8988T (cell line): ENCODE measurements at regions not wholly inside any gene's neighbourhood (a gene's known extent, or its start where the extent isn't known, plus 50 kb on each side); places are given as distances from the start of the nearest gene placed in this dataset.
"Not testable (repeated sequence)": the region's sequence is repeated elsewhere in the genome, so short reads cannot be mapped to it uniquely, and the experiment has no call there.

ENCODE experiments used
- DNase-seq: peaks from one replicate; pipeline ENCODE4 v3.0.0; 2011

- no peak for DNase-seq
Measured at GRCh38 chr1:38658883-38659282, 200.7 kb downstream of the RRAGC start.

DNA sequence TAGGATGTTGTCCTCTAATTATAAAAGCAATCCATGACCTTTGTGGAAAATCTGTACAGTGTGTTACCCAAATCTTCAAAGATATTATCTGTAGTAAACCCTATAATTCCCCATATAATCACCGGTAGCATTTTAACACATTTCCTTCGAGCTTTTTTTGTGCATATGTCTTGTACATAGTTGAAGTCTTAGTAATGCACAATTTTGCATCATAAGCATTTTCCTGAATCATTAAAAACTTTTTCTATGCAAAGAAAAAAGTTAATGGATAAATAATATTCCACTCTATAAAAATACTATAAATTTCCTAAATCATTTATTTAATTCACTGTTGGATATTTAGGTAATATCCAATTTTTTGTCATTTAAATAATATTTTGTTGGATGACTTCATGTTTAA, 201.7 kb downstream of the RRAGC start:
- DNase-seq, result no peak

DNA sequence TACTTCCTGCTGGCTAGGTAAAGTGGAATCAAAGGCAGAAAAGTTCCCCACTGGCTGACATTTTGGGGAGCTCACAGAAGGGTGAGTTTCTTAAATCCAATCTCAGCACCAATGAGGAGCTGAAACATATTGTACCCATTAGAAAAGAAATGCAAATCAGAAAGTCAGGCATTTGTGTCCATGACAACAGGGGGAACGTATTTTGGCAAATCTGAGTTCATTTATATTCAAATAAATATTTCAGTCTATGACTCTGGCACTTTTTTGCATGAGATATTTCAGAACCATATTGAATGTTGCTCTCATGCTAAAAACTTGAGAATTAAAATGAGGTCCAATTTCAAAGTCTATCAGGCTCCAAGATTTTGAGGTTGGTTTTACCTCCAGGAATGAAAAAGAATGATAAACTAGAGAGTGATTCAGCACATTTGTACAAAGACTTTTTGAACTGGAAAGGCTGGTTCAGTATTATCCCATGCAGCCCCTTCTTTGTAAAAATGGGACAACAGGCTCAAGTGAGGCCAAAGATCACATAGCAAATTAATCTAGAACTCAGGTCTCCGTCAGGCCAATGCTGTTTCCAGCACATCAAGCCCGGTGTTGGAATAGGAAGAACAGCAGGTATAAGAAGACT, 202.2 kb downstream of the RRAGC start:
- DNase-seq, result no peak

GRCh38 chr1:38656726-38657125, 202.8 kb downstream of the RRAGC start:
- DNase-seq, result no peak

- DNase-seq, result no peak
Measured at GRCh38 chr1:38652217-38652616, 207.4 kb downstream of the RRAGC start.

DNA sequence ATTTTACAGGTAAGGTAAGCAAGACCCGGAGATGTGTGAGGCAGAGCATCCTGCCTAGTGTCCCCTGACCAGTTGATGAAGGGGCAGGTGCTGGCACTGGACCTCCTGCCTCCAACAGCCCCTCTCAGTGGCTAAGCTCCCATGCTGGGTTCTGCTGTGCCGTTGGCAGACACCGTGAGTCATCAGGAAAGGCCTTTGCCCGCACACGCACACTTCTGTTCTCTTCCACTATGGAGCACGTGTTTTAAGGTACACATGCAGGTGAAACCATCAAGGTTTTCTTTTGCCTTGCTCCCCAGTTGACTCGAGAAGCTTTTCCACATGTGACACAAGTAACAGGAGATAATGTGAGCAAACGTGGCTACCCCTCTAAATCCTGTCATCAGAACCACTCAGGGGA, 207.9 kb downstream of the RRAGC start:
- no peak for DNase-seq

- no peak for DNase-seq
Measured at GRCh38 chr1:38648417-38648816, 211.2 kb downstream of the RRAGC start.

DNA sequence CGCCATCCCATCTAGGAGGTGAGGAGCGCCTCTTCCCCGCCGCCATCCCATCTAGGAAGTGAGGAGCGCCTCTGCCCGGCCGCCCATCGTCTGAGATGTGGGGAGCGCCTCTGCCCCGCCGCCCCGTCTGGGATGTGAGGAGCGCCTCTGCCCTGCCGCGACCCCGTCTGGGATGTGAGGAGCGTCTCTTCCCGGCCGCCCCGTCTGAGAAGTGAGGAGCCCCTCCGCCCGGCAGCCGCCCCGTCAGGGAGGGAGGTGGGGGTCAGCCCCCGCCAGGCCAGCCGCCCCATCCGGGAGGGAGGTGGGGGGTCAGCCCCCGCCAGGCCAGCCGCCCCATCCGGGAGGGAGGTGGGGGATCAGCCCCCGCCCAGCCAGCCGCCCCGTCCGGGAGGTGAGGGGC, 212.2 kb downstream of the RRAGC start:
- DNase-seq, result not testable (repeated sequence)

DNA sequence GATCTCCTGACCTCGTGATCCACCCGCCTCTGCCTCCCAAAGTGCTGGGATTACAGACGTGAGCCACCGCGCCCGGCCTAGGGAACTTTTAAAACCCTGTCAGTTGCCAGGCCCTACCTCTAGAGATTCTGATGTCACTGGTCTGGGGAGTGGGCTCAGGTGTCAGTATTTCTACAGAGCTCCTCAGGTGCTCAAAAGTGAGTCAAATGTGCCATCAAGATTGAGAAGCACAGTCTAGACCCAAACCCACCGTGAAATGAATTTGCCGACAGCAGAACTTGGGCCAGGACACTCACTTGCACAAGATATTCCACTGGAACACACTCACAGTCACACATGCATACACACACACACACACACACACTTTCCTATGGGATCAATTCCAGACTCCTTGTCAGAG, 215.5 kb downstream of the RRAGC start:
- DNase-seq, result no peak

GRCh38 chr1:38641661-38642060, 217.9 kb downstream of the RRAGC start:
- no peak for DNase-seq

- no peak for DNase-seq
Measured at GRCh38 chr1:38640371-38640770, 219.2 kb downstream of the RRAGC start.

GRCh38 chr1:38628241-38628640, 231.3 kb downstream of the RRAGC start:
- DNase-seq, result no peak

DNA sequence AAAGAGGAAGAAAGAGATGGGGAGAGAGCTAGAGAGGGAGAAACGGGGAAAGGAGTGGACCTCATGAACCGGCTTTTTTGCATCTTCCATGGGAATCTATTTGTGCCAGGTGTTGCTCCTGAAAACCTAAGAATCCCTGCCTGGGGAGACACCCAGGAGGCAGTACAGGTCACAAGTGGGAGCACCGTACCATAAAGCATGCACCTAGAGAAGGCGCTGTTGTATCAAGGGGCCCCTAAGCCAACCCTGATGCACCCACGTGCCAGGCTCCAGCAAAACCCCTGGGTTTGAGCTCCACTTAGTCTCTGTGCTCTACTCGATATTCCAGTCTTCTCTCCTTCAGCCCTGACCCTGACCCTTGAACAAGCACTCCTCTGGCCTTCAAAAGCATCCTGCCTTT, 233.6 kb downstream of the RRAGC start:
- DNase-seq, result no peak

- DNase-seq, result no peak
Measured at GRCh38 chr1:38624336-38625039, 235.1 kb downstream of the RRAGC start.

DNA sequence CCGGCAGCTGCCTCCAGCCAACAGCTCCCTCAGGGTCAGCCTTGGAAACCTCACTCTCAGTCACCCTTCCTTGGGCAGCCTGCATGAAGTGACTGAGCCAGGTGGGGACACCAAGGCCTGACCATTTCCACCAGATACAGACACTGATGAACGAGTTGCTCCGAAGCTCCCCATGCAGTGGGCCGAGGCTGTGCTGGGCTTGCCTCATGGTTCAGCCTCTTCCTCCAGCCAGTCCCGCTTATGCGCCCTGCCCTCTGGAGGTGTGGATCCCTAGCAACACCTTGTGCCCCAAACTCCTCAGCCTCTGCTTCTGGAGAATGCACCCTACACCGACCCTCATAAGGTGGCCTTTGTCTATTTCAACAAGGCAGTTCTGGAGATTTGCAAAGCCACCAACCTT, 236.0 kb downstream of the RRAGC start:
- no peak for DNase-seq

- no peak for DNase-seq
Measured at GRCh38 chr1:38622197-38622596, 237.4 kb downstream of the RRAGC start.

DNA sequence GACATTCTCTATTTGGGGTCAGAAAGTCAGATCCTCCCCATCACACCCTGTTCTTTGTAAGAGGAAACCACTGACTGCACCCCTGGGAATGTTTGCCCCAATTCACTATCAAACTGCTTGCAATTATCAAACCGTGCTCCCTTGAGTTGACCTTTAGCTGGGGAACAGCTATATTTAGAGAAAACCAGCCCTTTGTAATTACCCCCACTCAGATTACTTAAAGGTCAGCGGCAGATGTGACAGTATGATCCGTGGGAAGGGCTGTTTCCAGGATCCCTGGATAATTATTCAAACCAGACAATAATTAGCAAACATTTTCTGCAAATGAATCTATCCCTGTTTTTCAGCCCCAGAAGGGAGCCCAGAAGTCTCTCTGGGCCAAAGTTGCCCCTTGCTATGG, 242.7 kb downstream of the RRAGC start:
- DNase-seq, result no peak

- DNase-seq, result no peak
Measured at GRCh38 chr1:38615680-38616079, 243.9 kb downstream of the RRAGC start.

DNA sequence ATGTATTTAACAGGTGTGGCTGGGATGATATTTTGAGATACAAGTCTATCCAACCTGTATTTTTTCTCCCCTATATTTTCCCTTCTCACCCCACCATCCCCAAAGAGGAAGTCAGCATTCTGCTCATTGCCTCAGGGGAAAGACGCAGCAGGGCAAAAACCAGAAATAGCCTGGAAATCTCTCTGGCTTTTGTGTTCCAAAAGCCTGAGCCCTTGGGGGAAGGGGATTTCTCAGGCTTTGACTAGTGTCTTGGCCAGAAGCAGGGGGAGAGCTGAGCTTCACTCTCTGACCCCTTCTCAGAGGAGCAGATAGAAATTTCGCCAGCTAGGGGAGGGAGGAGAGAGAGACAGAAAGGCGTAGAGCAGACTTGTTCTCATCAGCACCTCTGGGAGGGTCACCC, 244.7 kb downstream of the RRAGC start:
- no peak for DNase-seq

DNA sequence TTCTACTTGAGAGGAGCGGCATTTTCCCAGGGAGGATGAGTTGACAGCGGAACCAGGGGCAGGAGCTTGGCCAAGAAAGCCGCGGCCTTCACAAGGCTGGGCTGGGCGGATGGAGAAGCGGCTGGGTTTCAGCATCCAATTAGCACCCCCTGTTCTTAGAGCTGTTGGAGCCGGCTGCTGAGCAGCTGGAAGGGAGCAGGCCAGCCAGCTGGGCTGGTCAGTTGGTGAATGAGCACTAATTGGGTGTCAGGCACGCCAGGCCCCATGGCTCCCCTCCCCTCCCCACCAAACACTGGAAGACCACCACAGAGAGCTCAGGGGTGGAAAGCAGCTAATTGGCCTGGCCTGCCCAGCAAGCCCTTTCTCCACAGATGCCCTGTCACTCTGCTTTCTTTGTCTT, 245.6 kb downstream of the RRAGC start:
- DNase-seq, result no peak

DNA sequence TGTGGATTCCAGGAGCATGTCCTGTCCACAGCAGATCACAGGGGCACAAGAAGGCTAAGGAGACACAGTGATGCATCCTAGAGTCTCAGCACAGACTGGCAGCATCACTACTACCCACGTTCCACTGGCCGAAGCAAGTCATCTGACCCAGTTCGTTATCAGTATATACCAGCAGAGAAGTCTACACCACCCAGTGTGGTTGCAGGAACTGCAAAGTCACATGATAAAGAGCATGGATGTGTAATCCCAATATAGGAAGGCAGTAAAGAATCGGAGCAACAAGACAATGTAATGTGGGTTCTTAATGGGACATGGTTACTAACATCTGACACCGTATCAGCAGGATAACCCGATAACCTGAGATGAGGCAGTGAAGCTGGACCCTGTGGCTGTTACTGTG, 246.6 kb downstream of the RRAGC start:
- DNase-seq, result no peak

GRCh38 chr1:38611664-38612211, 247.8 kb downstream of the RRAGC start:
- DNase-seq, result no peak

DNA sequence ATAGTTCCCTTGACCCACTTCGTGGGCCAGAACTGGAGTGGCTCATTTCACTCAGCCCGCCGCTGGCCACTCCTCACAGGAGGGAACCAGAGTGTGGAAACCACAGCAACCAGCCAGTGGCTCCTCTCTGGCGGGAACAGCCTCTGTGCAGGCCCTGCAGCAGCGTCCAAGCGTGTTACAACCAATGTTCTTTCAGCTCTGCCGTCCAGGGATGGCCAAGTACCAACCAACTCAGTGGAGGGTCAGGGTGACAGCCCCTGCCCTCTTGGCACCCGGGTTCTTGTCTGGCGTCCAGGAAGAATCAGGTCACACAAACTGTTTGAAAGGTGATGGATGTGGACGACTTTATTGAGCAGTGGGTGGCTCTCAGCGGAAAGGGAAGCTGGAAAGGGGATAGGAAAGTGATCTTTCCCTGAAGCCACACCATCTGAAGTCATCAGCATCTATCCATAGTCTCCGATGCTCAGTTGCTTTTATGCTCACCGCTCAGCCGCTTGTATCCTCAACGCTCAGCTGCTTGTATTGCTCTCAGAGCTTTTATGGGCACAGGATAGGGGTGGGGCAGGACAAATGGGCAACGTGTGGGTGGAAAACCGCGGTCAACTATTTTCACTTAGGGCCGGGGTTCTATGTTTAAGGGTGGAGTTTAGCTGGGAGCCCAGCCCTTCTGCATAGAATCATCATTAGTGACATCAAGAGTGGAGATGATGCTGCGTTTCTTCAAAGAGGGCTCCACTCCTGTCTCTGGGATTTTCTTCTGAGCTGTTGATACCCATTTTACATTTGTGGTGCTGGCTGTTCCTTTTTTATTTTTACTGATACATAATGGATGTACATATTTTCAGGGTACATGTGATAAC, 250.2 kb downstream of the RRAGC start:
- no peak for DNase-seq
